SKM-1 (cell line): ENCODE measurements at regions not wholly inside any gene's neighbourhood (a gene's known extent, or its start where the extent isn't known, plus 50 kb on each side); places are given as distances from the start of the nearest gene placed in this dataset.
"Not testable (repeated sequence)": the region's sequence is repeated elsewhere in the genome, so short reads cannot be mapped to it uniquely, and the experiment has no call there.

Experiments
- DNase-seq: peaks from one replicate; lab custom pipeline; 2025; ENCODE audit not compliant: unreplicated experiment; lab: John Stamatoyannopoulos, UW

DNA sequence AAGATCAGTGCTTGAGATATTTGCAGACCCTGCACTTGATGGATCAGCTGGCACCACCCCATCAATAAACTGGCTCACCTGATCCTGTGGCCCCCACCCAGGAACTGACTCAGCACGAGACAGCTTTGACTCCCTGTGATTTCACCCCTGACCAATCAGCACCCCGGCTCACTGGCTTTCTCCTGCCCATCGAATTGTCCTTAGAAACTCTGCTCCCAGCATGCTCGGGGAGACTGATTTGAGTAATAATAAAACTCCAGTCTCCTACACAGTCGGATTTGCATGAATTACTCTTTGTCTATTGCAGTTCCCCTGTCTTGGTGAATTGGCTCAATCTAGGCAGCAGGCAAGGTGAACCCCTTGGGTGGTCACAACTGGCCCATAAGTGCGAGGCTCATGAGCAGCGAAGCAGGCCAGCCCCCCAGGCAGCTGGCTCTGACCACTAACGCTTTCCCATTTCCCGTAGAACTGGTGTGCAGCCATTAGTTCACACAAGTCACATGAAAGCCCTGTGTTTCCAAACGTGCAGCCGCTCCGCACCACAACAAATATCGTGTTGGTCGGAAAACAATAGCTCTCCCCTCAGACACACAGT is 79.6 kb downstream of the RSPH3 start:
- DNase-seq = no peak

DNA sequence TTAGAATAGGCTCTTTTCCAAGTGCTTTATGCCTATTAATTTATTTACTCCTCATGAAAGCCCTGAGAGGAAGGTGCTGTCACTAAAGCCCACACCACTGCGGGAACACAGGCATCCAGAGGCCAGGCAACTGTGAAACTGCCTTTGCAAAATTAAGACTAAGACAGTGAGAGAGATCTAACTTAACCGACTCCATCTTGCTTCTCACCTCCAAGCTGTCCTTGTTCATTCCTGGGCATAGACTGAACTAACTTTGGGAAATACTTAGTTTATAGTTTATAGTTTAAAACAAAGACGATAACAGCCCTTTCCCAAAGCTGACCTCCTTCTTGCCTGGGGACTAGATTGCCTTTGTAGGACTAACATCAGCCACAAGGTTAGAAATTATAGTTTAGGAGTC is 80.1 kb downstream of the RSPH3 start:
- DNase-seq = no peak

DNA sequence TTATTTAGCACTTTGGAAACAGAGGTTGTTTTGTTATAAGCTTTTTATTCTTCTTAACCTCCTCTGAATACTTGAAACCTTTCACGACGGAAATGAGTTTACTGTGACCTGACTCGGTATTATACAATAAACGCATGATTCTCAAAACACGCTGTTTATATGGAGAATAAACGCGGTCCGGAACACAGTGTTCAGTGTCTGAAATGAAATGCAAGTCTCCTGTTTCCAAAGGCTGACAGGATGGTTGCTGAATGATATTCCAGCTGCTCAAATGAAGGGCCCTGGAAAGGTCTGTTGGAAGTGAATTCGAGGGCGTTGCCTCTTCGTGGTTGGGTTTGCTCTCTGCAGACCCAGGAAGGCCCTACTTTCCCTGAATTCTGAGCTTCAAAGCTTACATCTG is 83.4 kb downstream of the RSPH3 start:
- DNase-seq = no peak

DNA sequence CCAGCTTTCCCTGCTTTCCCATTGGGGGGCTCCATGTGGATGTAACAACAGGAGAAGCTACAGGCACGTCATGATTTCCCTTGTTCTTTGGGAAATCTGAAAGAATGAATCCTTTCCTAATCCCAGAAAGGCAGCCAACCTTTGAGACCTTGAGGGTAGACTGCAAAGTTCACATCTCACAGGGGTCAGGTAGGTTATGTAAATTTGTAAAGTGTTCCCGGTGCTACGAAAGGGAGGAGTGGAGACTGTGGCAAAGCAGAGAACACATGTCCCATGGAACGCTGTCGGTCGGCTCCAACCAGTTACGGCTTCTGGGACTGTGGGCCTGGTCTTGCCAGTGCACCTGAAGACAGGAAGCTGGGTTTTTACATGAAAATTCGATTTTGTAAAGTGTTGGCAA is 85.1 kb downstream of the RSPH3 start:
- no peak for DNase-seq

DNA sequence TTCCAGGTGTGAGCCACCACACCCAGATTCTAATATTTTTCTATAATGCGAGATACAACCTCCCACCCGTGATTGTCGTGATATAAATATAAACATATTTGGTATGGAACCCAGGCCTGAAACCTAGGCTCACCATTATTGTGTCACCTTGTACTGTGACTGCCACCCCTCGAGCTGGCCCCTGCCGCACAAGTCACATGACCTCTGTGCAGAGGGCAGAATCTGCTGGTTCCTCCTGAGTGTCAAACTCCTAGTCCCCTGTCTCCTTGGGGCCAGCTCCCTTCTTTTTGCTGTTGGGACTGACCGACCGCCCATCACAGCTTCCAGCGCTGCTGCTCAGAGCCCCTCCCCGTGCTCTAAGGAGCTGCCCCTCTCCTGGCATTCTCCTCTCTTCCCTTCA is 86.4 kb downstream of the RSPH3 start:
- no peak for DNase-seq

DNA sequence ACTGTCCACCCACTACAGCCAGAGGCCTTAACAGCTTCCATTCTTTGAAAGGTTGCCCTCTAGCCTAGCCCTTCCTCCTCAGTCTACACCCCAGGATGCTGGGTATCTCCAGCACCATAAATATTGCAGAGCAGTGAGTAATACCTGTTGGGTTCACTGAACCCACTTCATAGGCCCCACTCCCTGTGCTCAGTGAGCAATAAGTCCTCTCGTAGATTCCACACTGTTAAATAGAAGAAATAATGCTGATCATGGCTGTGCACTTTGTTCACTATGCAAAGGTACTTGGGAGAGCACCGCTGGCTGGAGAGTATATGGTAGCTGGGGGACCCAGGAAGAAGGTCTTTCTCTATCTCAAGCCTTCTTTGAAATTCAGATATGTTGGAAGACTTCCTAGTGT is 87.3 kb downstream of the RSPH3 start:
- DNase-seq = no peak

DNA sequence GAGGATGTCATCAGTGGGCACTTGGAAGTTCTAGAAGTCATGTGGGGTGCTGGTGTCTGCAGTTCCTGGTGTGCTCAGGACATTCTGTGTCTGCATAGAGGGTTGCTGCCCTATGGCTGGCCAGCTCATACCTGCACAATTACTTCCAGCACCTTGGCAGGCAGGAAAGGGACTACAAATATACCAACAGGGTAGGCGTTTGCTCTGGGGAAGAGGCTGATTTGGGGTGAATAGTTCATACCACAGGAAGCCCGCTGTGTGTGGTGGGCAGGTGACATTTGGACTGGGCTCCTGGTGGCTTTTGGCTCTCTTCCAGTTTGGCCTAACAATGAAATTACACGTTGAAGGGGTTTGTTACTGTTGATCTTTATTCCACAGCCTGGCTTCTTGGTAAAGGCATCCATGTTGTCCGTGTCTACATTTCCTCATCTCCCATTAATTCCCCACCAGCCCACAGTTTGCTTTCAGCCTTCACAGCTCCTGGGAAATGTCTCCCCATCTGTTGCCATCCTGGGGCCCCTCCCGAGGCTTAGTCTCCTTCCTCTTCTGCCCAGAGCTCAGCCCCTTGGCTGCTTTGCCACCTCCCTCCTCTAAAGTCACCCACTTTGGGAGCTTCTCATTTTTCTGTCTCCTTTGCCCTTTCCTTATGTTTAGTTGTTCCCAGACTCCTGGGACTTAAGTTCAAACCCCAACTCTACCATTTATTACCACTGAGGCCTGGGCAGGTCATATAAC is 88.1 kb downstream of the RSPH3 start:
- DNase-seq = no peak

DNA sequence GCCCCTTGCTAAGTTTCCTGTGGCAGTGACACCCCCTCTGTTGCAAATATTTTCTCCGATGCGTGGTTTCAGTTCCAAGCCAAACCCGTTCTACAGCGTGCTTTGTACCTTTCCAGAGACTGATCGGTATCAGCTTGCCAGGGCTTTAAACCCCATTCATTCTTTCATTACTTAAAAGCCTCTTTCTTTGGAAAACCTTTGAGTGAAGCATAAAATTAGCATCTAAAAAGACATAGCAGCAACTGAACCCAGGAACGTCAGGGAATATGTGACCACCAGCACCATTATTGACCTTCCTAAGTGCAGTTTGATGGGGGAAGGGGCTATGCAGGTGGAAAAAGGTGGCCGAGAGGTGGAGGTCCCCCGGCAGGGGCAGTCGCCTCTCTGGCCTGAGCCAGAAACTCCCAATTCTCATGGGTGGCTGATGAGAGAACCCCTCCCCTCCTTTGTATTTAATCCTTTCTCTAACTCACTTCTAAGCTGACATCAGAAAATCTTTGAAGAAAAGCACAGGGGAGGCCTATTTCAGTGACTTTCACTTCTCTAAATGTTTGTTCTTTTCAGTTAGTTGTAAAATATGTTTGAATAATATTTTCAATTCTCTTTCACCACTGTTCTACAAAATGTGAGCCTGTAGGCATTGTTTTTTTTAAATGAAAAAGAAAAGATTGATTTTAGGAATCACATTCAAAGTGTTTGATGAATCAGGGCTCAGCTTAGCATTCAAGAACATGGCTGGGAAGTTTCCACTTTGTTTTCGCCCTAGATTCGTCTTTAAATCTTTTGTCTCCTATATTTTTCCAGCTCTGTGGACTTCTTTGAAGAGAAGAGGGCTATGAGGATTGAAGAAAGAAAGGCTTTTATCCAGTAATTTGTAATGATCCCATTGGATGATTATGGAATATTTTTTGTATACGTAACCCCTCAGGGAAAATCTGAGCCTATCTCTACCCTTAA is 89.2 kb downstream of the RSPH3 start:
- no peak for DNase-seq

DNA sequence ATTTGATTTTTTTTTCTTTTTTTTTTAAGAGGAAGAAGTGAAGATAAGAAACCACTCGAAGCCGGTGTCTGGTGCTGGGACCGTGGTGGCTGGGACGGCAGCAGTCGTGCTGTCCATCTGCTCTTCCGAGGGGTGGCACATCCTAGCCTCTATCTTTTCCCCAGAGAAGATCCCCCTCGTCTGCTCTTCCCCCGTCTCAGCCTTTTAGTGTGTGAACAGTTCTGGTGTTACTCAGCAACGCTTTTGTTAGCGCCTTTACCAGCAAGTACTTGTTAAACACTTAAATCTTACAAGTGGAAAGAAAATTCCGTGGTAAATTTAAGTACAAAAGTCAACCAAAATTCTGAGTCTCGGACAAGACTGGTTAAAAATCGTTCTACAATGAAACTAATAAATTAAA is 90.1 kb downstream of the RSPH3 start:
- DNase-seq = no peak

DNA sequence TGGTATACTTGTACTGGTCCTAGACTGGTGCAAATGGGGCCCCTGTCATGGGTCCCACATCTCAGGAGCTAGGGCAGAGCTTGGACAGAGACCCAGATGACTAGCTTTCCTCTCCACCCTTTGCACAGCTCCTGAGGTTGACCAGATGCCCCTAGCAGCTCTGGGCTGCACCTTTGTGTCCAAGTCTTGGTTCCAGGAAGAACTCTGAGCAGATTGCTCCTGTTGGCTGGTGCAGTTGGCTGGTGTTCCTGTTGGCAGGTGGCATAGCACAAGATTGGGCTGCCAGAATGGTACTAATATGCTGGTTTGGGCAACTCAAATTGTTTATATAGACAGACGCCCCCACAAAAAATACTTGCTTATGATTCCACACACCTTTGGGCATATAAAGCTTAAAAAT is 89.4 kb upstream of the EZR start:
- DNase-seq = no peak

DNA sequence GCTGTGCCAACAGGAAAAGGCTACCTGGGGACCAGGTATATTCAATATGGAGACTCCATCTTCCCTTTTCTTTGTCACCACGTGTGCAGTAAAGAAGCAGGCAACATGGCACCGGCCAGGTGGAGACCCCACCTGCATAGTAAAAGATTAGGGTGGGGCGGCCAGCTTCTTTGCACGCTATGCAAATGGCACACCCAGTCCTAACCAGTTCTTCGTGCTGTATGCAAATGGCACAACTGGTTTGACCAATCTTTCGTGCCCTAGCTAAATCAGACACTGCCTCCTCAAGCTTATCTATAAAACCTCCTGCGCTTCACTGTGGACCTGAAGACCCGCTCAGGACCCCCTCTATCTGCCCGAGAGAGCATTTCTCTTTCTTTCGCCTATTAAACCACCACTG is 88.8 kb upstream of the EZR start:
- no peak for DNase-seq

DNA sequence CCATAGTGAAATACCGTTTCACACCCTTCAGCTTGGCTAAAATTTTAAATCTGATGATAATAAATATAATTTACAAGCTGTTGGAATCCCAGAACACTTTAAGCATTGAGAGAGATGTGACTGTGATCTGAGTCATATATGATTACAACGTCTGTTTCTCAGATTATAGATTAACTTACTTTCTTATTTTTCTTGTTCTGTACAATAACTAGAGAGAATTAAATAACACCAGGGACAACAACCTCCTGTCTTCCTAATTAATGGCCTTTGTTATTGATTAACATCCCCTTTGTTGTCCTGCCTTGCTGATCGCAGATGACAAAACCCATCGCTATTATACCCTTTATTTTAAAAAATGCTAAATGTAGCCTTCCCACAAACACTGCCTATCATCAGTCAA is 87.8 kb upstream of the EZR start:
- DNase-seq = no peak

DNA sequence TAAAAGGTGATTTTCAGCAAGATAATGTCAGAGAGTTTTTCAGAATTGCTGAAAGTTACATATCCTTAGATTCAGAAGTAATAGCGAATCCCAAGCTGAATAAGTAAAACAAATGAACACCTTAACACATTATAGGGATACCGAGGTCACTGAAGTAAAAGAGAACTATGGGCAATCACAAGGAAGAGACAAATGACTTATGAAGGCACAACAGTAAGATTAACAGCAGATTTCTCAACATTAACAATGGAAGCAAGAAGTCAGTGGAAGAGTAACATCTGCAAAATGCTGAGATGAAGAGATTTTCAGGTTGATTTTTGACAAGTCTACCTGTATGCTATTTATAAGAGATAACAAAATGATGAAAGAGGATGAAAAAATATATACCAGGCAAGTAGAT is 86.1 kb upstream of the EZR start:
- no peak for DNase-seq

DNA sequence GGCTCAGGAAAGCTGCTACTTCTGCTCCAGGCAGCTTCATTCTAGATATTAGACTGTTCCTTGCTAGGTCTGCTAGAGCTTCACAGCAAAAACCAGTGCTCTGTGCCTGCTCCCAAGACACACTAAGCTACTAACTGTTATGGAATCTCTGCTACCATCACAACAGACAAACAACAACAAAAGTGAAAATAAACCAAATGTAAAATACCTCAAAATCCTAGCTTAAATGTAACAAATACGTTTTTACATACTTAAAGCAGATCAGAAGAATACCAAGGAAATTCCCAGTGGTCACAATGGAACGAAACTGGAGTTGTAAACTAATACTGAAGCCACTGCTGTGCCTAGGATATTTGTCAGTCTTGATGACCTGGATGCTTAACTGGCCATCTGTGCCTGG is 84.6 kb upstream of the EZR start:
- no peak for DNase-seq

DNA sequence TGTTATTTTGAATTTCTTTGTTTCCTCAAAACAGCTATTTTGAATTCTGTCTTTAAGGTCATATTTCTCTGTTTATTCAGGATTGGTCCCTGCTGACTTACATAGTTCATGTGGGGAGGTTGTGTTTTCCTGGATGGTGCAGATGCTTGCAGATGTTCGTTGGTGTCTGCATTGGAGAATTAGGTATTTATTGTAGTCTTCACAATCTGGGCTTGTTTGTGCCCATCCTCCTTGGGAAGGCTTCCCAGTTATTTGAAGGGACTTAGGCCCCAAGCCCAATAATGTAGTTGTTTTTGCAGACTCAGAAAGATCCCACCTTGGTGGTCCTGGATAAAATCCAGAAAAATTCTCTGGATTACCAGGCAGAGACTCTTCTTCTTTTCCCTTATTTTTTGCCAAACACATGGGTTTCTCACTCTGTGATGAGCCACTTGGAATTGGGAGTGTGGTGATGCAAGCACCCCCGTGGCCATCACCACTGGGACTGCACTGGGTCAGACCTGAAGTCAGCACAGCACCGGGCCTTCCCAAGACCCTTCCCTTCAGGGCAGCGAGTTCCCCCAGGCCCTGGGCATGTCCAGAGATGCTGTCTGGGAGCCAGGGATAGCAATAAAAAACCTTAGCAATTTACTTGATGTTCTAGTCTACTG is 81.6 kb upstream of the EZR start:
- DNase-seq = no peak

DNA sequence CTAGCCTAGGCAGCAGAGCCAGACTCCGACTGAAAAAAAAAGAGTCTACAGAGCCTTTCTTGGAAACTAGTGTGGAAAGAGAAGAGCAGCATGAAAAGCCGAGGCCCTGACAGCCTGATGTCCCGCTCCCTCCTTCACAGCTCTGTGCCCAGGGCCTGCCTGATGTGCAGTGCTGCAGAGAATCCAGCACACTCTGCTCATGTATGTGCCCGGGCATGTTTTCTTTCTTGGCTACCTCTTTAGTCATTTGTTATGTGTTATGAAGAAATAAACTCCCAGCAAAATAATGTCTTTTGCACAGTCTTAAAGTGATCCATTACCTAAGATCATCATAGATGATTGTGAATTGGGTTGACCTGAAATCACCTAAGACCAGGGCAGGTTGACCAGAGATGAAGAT is 78.1 kb upstream of the EZR start:
- no peak for DNase-seq

DNA sequence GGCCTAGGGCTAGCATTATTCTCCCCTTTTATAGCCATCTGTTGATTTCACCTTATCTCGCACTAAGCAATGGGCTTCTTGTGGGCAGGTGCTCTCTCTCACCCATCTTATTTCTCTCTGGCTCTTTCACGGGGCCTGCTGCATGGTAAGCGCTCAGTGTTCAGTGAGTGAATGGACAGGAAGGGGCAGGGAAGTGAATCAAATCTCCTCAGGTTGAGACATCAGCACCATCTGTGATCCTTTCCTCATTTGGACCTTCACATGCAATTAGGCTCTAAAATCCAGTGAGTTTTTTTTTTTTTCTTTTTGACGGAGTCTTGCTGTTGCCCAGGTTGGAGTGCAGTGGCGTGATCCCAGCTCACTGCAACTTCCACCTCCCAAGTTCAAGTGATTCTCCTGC is 76.5 kb upstream of the EZR start:
- DNase-seq = no peak

DNA sequence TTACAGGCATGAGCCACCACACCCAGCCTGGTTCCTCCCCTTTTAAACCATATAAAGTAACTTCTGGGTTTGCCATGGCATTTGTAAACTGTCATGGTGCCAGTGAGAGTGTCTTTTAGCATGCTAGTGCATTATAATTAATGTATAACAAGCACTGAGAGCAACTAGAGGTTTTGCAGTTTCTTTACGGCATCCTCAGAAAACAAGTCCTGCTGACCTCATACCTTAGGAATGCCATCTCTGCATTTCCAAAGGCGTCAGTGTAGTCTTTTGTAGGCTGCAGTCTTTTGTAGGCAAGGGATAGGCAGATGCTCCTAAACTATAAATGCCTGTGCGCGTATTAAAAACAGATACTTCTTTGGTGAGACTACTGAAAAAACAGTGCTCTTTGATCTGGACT is 75.0 kb upstream of the EZR start:
- no peak for DNase-seq

DNA sequence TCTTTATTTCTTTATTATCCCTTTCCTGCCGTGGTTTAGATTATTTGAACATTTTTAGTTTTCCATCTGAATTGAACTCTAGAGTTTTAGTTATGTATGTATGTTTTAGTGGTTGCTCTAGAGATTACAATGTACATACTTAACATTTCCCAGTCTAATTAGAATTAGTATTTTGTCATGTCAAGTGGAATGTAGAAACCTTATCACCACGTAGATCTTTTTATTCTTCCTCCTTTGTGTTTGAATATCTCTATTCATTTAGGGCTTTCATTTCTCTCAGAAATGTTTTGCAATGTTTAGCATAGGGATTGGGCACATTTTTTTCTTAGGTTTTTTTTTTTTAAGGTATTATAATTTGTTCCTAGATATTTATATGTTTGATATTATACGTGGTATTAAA is 73.1 kb upstream of the EZR start:
- no peak for DNase-seq

DNA sequence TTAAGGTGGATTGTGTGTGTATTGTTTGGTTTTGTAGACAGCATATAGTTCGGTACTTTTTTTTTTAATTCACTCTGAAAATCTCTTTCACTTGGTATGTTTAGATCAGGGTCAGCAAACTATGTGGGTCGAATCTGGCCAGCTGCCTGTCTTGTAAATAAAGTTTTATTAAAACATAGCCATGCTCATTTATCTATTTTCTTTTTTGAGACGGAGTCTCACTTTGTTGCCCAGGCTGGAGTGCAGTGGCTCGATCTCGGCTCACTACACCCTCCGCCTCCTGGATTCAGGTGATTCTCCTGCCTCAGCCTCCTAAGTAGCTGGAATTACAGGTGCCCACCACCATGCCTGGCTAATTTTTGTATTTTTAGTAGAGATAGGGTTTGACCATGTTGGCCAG is 72.4 kb upstream of the EZR start:
- DNase-seq = not testable (repeated sequence)

DNA sequence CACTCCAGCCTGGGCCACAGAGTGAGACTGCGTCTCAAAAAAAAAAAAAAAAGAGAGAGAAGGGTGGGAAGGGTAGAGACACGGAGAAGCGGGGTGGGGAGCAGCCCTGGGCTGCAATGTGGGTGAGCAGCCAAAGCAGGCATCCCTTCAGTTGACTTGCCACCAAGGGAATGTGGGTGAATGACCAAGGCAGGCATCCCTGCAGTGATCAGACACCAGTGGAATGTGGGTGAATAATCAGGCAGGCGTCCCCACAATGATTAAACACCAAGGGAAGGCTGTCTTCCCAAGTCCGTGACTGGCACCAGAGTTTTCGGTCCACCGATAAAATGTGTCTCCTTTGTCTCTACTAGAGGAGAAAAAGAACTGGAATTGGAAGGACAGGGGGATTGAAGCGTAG is 69.0 kb upstream of the EZR start:
- not testable (repeated sequence) for DNase-seq
